ENCODE measurements at regions not wholly inside any gene's neighbourhood (a gene's known extent, or its start where the extent isn't known, plus 50 kb on each side); places are given as distances from the start of the nearest gene placed in this dataset.

GRCh38 chr13:86109107-86109506, 309.9 kb upstream of the SLITRK6 start:
- TF ChIP-seq ZNF274 (IDR thresholded peaks at IDR 0.05; ENCODE audit: low read depth, low read length) = no peak
- no peak for TF ChIP-seq SUZ12 (IDR thresholded peaks at IDR 0.05; ENCODE audit: extremely low read depth, insufficient read depth, insufficient read length)
- TF ChIP-seq YY1 (IDR thresholded peaks at IDR 0.05; ENCODE audit: insufficient read depth, insufficient read length) = no peak

Measured in NT2/D1 (cell line).